ENCODE measurements at regions not wholly inside any gene's neighbourhood (a gene's known extent, or its start where the extent isn't known, plus 50 kb on each side); places are given as distances from the start of the nearest gene placed in this dataset.
"Not testable (repeated sequence)": the region's sequence is repeated elsewhere in the genome, so short reads cannot be mapped to it uniquely, and the experiment has no call there.

- not testable (repeated sequence) for TF ChIP-seq EZH2phosphoT487 (IDR thresholded peaks at IDR 0.05; ENCODE audit: insufficient read depth, low read depth); EZH2 (IDR thresholded peaks at IDR 0.05; ENCODE audit: insufficient read depth, poor library complexity, severe bottlenecking)
These were observed 4020.7 kb upstream of the TPTE start for GRCh38 chr21:6500681-6501080.
